ENCODE measurements at regions not wholly inside any gene's neighbourhood (a gene's known extent, or its start where the extent isn't known, plus 50 kb on each side); places are given as distances from the start of the nearest gene placed in this dataset.

DNA sequence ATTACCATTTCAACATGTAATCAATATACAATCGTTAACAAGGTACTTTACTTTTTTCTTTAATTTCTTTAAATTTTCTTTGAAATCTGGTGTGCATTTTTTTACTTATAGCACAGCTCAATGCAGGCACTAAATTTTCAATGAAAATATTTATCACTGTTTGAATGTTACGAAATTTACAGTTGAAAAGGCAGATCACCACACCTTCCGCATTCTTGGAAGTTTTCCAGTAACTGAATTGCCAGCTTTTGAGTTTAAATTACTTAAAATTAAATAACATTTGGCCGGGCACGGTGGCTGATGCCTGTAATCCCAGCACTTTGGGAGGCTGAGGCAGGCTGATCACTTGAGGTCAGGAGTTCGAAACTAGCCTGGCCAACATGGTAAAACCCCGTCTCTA is 309.9 kb downstream of the BMP7 start:
- TF ChIP-seq, protein P1, sequence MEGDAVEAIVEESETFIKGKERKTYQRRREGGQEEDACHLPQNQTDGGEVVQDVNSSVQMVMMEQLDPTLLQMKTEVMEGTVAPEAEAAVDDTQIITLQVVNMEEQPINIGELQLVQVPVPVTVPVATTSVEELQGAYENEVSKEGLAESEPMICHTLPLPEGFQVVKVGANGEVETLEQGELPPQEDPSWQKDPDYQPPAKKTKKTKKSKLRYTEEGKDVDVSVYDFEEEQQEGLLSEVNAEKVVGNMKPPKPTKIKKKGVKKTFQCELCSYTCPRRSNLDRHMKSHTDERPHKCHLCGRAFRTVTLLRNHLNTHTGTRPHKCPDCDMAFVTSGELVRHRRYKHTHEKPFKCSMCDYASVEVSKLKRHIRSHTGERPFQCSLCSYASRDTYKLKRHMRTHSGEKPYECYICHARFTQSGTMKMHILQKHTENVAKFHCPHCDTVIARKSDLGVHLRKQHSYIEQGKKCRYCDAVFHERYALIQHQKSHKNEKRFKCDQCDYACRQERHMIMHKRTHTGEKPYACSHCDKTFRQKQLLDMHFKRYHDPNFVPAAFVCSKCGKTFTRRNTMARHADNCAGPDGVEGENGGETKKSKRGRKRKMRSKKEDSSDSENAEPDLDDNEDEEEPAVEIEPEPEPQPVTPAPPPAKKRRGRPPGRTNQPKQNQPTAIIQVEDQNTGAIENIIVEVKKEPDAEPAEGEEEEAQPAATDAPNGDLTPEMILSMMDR (conservative IDR thresholded peaks at IDR 0.05; ENCODE audit: low read length) = no peak
- no peak for TF ChIP-seq EZH2phosphoT487 (IDR thresholded peaks at IDR 0.05; ENCODE audit: borderline replicate concordance, low read depth, low read length)

Measured in OCI-LY7 (cell line).